NOMO-1 (cell line): ENCODE measurements at regions not wholly inside any gene's neighbourhood (a gene's known extent, or its start where the extent isn't known, plus 50 kb on each side); places are given as distances from the start of the nearest gene placed in this dataset.

Source experiments
- DNase-seq, 2 experiments: peaks; one replicate each; lab custom pipeline; 2025; ENCODE audit not compliant: unreplicated experiment in 2 of 2; lab: John Stamatoyannopoulos, UW

DNA sequence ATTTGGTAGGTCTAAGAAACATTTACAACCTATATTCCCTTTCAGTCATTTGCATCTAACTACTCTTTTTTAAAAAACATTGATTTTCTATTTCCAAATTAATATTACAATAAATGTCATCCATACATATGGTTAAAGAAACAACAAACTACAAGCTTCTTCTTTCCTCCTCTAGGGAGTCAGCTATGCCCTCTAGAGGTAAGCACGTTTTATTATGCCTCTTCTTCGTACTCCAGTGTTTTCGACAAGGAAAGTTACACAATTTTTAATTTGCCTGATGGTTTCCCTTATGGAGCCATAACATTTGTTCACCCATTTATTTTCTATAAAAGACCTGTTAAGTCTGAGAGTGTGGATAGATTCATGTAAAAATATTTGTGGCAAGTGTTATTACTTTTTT lies 183.4 kb upstream of the CDH7 start:
- no peak for DNase-seq

GRCh38 chr18:65548316-65548715 lies 202.5 kb upstream of the CDH7 start:
- DNase-seq, result no peak

DNA sequence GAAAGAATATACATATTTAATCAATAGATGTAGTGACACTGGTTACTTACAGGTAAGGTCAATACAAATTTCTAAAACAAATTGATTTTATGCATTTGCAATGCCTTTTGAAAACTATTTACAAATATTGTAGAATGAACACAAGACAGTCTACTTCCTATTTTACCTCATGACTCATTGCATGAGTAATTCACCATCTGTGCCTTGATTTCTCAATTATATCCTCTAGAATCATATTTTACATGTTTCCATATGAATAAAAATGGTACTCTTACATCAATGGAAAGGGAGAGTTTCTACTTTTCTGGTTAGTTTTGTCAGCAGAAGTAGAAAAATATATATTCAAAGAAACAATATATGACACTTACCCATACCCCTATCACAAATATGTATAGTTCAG lies 203.8 kb upstream of the CDH7 start:
- no peak for DNase-seq

GRCh38 chr18:65544701-65545100 lies 206.1 kb upstream of the CDH7 start:
- no peak for DNase-seq

DNA sequence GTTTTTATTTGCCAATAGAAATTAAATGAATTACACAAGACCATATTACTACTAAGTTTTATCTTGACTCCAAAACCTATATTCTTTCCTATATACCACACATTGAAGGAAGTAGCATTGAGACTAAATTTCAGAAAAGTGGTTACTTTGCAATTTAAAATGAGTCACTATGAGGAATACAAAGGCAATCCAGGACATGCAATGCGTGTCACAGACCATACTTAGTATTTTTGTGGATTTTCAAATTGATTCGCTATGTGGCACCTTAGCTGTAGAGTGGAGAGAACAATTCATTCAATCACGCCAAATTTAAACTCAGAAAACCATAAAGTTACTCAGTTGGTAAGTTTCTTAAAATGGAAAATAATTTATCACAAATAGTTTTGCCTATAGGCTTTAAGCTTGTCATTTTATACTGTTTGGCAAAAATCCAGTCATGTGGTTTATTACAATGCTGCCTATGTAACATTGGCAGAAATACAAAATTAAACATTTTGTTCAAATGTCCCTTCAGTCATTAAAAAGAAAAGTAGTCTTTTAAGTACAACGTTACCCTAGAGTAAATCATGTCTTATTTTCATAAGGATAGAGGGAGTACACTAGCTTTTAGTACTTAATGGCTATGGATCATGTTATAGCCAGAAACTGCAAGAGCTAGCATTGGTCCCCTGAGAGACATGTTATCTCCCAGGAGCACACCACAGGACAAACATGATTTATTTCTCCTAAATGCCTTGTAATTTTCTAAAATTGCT lies 222.8 kb upstream of the CDH7 start:
- no peak for DNase-seq

DNA sequence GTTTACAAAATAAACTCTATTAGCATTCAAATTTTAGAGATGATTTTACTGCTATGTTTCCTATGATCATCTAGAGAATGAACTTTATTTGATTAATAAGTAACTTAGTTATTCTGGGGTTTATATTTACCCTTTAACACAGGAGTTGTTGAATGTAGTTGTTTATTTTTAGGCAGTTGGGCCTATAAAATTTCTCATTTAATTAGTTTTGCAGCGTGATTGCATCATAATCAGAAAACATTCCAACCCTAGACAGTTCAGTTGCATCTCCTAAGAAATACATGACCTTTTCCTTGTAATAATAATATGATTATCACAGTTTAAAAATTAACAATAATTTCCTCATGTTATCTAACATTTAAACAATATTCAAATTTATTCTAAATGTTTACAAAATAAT lies 224.7 kb upstream of the CDH7 start:
- no peak for DNase-seq

DNA sequence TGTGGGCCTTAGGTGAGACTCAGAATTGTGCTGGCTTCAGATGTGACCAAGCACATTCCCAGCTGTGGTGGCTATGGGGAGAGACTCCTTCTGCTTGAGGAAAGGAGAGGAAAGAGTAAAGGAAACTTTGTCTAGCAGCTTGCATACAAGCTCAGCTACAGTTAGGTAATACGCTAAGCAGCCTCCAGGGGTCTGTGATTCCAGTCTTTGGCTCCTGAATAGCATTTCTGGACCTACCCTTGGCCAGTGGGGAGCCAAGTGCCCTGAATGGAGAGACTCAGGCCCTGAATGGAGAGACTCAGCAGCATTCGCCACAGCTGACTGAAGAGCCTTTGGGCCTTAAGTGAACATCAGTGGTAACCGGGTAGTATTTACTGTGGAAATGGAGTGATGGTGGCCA lies 227.4 kb upstream of the CDH7 start:
- DNase-seq, result no peak

GRCh38 chr18:65522907-65523306 lies 227.9 kb upstream of the CDH7 start:
- no peak for DNase-seq

DNA sequence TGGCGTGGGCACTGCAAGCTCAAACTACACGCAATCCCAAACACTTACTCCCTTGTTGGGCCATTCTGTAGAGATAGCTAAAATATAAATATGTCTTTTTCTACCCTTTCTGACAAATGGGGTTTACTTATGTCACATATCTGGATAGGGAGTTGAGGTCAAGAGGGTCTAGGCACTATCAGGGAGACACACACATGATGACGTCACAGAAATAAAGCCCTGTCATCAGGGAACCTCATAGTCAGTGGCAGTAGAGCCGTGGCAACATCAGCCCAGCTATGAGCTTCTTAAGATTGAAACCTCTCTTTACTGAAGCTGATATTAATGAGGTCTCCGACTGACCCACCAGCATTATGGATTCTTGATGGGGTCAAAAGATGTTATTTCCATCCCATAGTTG lies 234.6 kb upstream of the CDH7 start:
- DNase-seq, result no peak

DNA sequence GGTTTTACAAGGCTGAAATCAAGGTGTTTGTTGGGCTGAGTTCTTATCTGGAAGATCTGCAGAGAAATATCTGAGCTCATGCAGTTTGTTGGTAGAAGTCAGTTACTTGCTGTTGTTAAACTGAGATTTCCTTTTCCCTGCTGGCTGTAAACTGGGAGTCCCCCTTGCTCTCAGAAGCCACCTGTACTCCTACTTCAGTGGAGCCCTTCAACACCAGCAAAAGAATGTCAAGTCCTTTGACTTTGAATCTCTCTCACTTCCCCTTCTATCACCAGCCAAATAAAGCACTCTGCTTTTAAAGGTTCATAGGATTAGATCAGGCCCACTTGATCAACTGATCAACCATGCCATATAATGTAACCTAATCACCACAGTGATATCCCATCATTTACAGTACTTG lies 252.2 kb upstream of the CDH7 start:
- no peak for DNase-seq

DNA sequence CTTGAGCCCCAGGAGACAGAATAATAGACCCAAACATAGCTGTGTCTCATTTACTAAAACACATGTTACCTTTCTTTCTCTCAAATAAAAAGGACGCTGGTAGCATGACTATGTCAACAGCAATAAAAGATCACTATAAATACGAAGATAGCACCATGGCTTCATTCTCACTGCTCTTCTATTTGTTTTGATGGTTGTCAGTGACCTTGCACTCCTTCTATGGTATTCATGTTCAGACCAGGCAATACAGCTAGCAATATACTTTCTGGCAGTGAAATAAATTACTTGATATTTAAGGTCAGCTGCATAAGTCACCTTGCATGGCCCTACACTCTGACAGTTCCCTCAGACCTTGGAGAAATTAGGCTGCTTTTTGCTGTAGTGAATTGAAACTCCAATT lies 263.2 kb upstream of the CDH7 start:
- no peak for DNase-seq

GRCh38 chr18:65477455-65477854 lies 273.4 kb upstream of the CDH7 start:
- DNase-seq, result no peak

GRCh38 chr18:65468881-65469280 lies 281.9 kb upstream of the CDH7 start:
- no peak for DNase-seq

GRCh38 chr18:65464361-65464760 lies 286.5 kb upstream of the CDH7 start:
- DNase-seq, result no peak

GRCh38 chr18:65459741-65460140 lies 291.1 kb upstream of the CDH7 start:
- no peak for DNase-seq

- DNase-seq, result no peak
Observed at GRCh38 chr18:65458871-65459270, 291.9 kb upstream of the CDH7 start.

DNA sequence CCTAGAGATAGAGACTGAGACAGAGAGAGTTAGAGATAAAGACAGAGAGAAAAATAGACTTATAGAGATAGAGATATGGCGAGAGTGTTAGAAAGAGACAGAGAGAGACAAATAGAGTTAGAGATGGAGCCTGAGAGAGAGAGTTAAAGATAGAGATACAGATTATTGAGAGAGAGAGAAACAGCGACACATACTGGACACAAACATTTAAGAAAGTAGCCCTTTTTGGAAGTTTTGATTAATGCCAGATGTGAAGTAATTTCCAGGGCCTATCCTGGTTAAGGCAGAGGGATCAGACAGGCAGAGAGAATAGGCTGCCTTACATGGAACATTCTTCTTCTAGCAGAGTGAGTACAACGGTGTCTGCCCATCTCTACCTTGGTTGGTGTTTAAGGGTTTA lies 311.6 kb upstream of the CDH7 start:
- no peak for DNase-seq

GRCh38 chr18:65436430-65436829 lies 314.4 kb upstream of the CDH7 start:
- DNase-seq, result no peak

DNA sequence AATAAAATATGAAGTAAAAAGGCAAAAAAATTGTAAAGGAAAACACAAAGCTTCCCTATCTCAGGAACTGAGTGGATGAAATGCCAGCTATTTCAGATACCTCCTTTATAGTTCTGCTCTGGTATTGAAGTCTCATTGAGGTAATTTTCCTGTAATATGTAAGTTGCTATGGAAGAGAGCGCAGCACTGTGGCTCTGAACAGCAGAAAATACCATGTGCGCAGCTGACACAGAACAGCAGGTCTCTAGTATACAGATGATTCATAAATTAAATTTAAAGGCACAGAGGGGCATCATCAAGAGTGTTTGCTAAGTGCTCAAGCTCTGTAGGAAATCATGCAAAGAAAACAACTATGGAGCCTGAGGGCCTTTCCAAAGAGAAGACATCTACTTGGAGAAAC lies 315.3 kb upstream of the CDH7 start:
- no peak for DNase-seq

DNA sequence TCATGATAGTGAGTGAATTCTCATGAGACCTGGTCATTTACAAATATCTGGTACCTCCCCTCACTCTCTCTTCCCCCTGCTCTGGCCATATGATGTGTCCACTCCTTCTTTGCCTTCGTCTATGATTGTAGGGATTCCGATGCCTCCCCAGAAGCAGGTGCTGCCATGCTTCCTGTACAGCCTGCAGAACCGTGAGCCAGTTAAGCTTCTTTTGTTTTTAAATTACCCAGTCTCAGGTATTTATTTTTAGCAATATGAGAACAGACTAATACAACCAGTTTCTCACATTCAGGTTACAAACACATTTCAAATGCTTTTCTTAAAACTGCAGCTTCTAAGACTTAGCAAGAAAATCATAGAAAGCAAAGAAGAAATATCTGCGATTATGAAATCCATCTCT lies 321.2 kb upstream of the CDH7 start:
- DNase-seq, result no peak

DNA sequence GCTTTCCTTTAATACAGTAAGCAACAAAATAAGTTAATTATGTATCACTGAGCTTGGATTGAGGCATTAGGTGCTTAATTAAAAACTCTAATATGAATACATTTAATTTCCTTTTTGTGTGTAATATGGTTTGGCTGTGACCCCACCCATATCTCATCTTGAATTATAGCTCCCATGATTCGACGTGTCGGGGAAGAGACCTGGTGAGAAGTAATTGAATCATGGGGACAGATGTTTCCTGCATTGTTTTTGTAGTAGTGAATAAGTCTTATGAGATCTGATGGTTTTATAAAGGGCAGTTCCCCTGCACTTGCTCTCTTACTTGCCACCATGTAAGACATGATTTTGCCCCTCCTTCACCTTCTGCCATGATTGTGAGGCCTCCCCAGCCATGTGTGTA lies 325.4 kb upstream of the CDH7 start:
- DNase-seq, result no peak

DNA sequence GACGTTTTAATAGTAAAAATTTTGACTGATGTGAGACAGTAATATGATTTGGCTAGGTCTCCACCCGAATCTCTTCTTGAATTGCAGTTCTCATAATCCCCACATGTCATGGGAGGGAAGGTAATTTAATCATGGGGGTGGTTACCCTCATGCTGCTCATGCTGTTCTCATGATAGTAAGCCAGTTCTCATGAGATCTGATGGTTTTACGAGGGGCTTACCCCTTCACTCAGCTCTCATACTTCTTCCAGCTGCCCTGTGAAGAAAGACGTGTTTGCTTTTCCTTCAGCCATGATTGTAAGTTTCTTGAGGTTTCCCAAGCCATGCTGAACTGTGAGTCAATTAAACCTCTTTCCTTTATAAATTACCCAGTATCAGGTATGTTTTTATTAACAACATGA lies 327.0 kb upstream of the CDH7 start:
- no peak for DNase-seq

- DNase-seq, result no peak
Observed at GRCh38 chr18:65422544-65423136, 328.2 kb upstream of the CDH7 start.
